DND-41 (cell line): ENCODE measurements at regions not wholly inside any gene's neighbourhood (a gene's known extent, or its start where the extent isn't known, plus 50 kb on each side); places are given as distances from the start of the nearest gene placed in this dataset.

Source experiments
- EZH2 ChIP-seq: IDR thresholded peaks from 3 replicates; pipeline ENCODE4 v1.6.1; 2012; ENCODE audit warnings: borderline replicate concordance, low read depth, mild to moderate bottlenecking, moderate library complexity, low read length, inconsistent platforms; ENCODE audit not compliant: severe bottlenecking
- TF ChIP-seq, protein P1 (sequence below): IDR thresholded peaks from 2 replicates; pipeline ENCODE4 v1.5.1; 2012; ENCODE audit warnings: borderline replicate concordance, low read length, moderate library complexity, mild to moderate bottlenecking; ENCODE audit not compliant: poor library complexity, severe bottlenecking; ENCODE audit errors: extremely low read depth

DNA sequence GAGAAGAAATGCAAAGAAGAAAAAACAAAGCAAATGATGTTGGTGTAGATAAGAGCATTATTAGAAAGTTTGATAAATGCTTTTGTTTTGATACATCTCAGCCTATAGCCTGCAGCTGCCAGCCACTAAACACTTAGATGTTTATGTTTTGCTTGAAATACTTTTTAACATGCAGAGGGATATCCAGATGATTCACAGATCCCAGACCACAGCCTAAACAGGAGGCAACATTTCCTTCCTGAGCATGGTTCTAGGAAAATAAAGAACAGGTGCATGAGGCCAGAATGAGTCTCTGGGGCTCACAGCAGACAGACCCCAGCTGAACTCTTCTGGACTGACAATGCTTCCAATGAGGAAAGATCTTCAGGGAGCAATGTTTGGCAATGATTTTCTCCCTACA is 103.7 kb upstream of the EEA1 start:
- TF ChIP-seq, protein P1, sequence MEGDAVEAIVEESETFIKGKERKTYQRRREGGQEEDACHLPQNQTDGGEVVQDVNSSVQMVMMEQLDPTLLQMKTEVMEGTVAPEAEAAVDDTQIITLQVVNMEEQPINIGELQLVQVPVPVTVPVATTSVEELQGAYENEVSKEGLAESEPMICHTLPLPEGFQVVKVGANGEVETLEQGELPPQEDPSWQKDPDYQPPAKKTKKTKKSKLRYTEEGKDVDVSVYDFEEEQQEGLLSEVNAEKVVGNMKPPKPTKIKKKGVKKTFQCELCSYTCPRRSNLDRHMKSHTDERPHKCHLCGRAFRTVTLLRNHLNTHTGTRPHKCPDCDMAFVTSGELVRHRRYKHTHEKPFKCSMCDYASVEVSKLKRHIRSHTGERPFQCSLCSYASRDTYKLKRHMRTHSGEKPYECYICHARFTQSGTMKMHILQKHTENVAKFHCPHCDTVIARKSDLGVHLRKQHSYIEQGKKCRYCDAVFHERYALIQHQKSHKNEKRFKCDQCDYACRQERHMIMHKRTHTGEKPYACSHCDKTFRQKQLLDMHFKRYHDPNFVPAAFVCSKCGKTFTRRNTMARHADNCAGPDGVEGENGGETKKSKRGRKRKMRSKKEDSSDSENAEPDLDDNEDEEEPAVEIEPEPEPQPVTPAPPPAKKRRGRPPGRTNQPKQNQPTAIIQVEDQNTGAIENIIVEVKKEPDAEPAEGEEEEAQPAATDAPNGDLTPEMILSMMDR = no peak
- no peak for TF ChIP-seq EZH2
